ENCODE measurements at regions not wholly inside any gene's neighbourhood (a gene's known extent, or its start where the extent isn't known, plus 50 kb on each side); places are given as distances from the start of the nearest gene placed in this dataset.

- TF ChIP-seq CTCF (IDR thresholded peaks at IDR 0.05) (no peak), EP300 (IDR thresholded peaks at IDR 0.05) (no peak), POLR2A (IDR thresholded peaks at IDR 0.05) (no peak)
These were observed 86.9 kb upstream of the FAT3 start for GRCh38 chr11:92137747-92138146.

All from ovary (tissue), 3 donors.